ENCODE measurements at regions not wholly inside any gene's neighbourhood (a gene's known extent, or its start where the extent isn't known, plus 50 kb on each side); places are given as distances from the start of the nearest gene placed in this dataset.
"Not testable (repeated sequence)": the region's sequence is repeated elsewhere in the genome, so short reads cannot be mapped to it uniquely, and the experiment has no call there.

DNA sequence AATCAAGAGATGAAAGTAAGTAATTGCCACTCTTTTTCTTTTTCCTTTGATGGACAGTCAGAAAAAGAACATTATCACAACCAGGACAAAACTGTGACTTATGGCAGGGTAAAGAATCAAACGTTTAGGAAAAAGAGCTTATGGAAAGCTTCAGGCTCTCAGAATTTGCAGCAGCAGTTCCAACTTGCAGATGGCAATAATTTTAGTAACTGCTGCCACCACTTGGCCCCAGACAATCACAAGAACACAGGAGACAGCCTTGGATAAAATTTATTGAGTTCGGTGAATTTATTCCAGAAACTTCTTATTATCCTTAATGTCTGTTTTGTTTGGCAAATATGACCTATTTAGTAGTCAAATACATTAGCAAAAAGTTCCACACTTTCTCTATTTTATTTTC, 804.4 kb downstream of the BRINP3 start:
- no peaks in the 10 kb centered on the region for H3K27me3 Mint-ChIP-seq
- no peak overlapping the region for H3K4me3 Mint-ChIP-seq
- H3K4me1 Mint-ChIP-seq, result no peaks in the 10 kb centered on the region
- no peaks in the 10 kb centered on the region for H3K36me3 Mint-ChIP-seq
- H3K9me3 Mint-ChIP-seq (ENCODE audit: low read depth), result peaks cover 11% of the 10 kb centered on the region
- ATAC-seq, result no peak
- no peak for DNase-seq
- no peak overlapping the region for H3K27ac Mint-ChIP-seq
- CTCF ChIA-PET, result no interaction called here

DNA sequence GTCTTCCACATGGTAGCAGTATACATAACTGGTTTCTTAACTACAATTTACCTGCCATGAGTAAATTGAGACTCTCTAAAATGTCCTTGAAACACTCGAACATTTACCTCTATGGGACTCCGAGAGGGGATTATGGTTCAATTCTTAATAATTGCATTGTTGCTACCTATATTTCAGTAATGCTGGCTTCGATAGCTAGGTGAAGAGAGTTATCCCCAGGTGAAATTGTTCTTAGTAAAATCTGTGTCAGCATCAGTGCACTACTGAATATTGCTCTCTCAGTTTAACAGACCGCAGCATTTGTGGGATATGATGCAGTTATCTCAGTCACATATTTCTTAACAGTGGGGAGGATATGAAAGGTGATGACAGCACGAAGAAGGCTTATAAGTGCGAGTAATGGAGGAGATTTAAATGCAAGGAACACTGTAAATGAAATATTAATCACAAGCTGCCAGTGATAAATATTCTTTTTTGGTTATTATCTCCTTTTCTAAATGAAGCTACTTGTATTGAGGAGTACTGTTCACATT, 801.9 kb downstream of the BRINP3 start:
- Mint-ChIP-seq H3K36me3 (no peaks in the 10 kb centered on the region), H3K4me3 (no peak overlapping the region), H3K27ac (no peak overlapping the region), H3K27me3 (no peaks in the 10 kb centered on the region), H3K4me1 (no peaks in the 10 kb centered on the region), H3K9me3 (ENCODE audit: low read depth) (peaks cover 9% of the 10 kb centered on the region)
- CTCF ChIA-PET, result no interaction called here
- ATAC-seq, result no peak
- no peak for DNase-seq

DNA sequence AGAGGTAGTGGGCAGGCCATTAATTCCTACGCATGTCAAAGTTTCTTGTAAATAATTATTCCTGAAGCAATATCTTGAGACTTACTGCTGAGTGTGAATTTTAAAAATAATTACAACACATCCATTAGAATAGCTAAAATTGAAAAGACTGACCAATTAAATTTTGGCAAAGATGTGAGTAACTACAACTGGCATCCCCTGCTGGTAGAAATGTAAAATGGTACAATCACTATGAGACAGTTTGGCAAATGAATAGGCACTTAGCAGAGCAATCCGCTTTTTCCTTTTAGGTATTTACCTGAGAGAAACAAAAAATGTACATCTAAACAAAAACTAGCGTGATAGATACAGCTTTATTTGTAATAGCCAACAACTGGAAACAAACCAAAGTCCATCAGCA, 798.9 kb downstream of the BRINP3 start:
- no peak for ATAC-seq
- H3K27ac Mint-ChIP-seq, result no peak overlapping the region
- H3K9me3 Mint-ChIP-seq (ENCODE audit: low read depth), result peaks cover 11% of the 10 kb centered on the region
- H3K4me3 Mint-ChIP-seq, result no peak overlapping the region
- H3K27me3 Mint-ChIP-seq, result no peaks in the 10 kb centered on the region
- H3K36me3 Mint-ChIP-seq, result no peaks in the 10 kb centered on the region
- H3K4me1 Mint-ChIP-seq, result no peaks in the 10 kb centered on the region
- CTCF ChIA-PET, result no interaction called here
- DNase-seq, result no peak

GRCh38 chr1:189681252-189681919, 796.3 kb downstream of the BRINP3 start:
- Mint-ChIP-seq H3K4me3 (no peak overlapping the region), H3K9me3 (ENCODE audit: low read depth) (peaks cover 9% of the 10 kb centered on the region), H3K27me3 (no peaks in the 10 kb centered on the region), H3K27ac (no peak overlapping the region), H3K4me1 (no peaks in the 10 kb centered on the region), H3K36me3 (no peaks in the 10 kb centered on the region)
- CTCF ChIA-PET, result no interaction called here
- no peak for ATAC-seq
- DNase-seq, result no peak

- CTCF ChIA-PET, result no interaction called here
- no peaks in the 10 kb centered on the region for H3K4me1 Mint-ChIP-seq
- H3K27me3 Mint-ChIP-seq, result no peaks in the 10 kb centered on the region
- no peaks in the 10 kb centered on the region for H3K36me3 Mint-ChIP-seq
- no peak for ATAC-seq
- H3K9me3 Mint-ChIP-seq (ENCODE audit: low read depth), result peaks cover 9% of the 10 kb centered on the region
- no peak overlapping the region for H3K4me3 Mint-ChIP-seq
- no peak overlapping the region for H3K27ac Mint-ChIP-seq
- no peak for DNase-seq
These were observed 795.1 kb downstream of the BRINP3 start for GRCh38 chr1:189682591-189682990.

GRCh38 chr1:189686288-189686687, 791.4 kb downstream of the BRINP3 start:
- Mint-ChIP-seq H3K4me3 (no peak overlapping the region), H3K4me1 (no peaks in the 10 kb centered on the region), H3K9me3 (ENCODE audit: low read depth) (peaks cover 5% of the 10 kb centered on the region), H3K36me3 (no peaks in the 10 kb centered on the region), H3K27me3 (no peaks in the 10 kb centered on the region), H3K27ac (no peak overlapping the region)
- CTCF ChIA-PET, result no interaction called here
- ATAC-seq (no peak), DNase-seq (no peak)

DNA sequence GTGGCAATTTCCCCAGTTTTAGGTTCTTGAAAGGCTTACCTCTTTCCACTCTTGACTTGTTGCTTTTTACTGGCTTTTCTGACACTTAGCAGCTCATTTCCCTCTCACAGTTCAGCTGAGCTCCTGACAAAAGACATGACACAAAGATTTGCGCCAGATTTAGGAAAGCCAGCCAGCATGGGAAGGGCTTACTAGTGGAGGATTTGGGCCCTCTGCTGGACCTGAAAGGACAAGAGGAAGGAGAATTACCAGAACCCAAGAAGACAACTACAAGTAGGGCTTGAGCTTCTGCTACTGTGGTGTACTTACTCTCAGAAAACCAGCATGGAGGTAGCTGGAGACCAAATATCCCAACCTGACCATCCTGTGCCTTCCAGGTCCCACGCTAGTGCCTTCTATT, 784.5 kb downstream of the BRINP3 start:
- DNase-seq (no peak), ATAC-seq (no peak)
- no peak overlapping the region for H3K27ac Mint-ChIP-seq
- peaks cover 5% of the 10 kb centered on the region for H3K9me3 Mint-ChIP-seq (ENCODE audit: low read depth)
- H3K36me3 Mint-ChIP-seq, result no peaks in the 10 kb centered on the region
- H3K4me1 Mint-ChIP-seq, result no peaks in the 10 kb centered on the region
- no peaks in the 10 kb centered on the region for H3K27me3 Mint-ChIP-seq
- no peak overlapping the region for H3K4me3 Mint-ChIP-seq
- CTCF ChIA-PET, result no interaction called here

DNA sequence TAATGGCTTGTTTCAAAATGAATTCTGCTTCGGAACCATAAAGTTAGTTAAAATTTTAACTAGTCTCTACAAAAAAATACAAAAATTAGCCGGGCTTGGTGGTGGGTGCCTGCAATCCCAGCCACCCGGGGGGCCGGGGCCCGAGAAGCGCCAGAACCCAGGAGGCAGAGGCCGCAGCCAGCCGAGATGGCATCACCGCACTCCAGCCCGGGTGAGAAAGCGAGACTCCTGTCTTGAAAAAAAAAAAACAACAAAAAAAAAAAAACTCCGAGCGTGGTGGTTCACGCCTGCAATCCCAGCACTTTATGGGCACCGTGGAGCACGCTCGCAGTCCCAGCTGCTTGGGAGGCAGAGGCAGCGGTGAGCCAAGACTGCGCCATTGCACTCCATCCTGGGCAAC, 781.4 kb downstream of the BRINP3 start:
- no peaks in the 10 kb centered on the region for H3K27me3 Mint-ChIP-seq
- H3K9me3 Mint-ChIP-seq (ENCODE audit: low read depth), result peaks cover 5% of the 10 kb centered on the region
- H3K4me1 Mint-ChIP-seq, result no peaks in the 10 kb centered on the region
- H3K36me3 Mint-ChIP-seq, result no peaks in the 10 kb centered on the region
- CTCF ChIA-PET, result no interaction called here
- no peak for ATAC-seq
- H3K27ac Mint-ChIP-seq, result no peak overlapping the region
- H3K4me3 Mint-ChIP-seq, result no peak overlapping the region
- no peak for DNase-seq

DNA sequence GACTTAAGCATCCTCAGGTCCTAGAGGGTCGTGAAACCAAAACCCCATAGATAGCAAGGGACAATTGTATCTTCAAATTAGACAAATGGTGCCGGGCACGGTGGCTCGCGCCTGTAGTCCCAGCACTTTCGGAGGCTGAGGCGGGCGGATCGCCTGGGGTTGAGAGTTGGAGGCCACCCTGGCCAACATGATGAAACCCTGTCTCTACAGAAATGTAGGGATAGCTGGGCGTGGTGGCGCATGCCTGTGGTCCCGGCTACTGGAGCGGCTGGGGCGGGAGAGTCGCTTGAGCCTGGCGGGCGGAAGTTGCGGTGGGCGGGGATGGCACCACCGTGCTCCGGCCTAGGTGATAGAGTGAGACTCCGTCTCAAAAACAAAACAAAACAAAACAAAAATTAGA, 780.6 kb downstream of the BRINP3 start:
- H3K4me3 Mint-ChIP-seq, result no peak overlapping the region
- CTCF ChIA-PET, result no interaction called here

GRCh38 chr1:189701606-189702005, 776.1 kb downstream of the BRINP3 start:
- H3K27ac Mint-ChIP-seq, result no peak overlapping the region
- no peaks in the 10 kb centered on the region for H3K36me3 Mint-ChIP-seq
- H3K27me3 Mint-ChIP-seq, result no peaks in the 10 kb centered on the region
- H3K9me3 Mint-ChIP-seq (ENCODE audit: low read depth), result peaks cover 3% of the 10 kb centered on the region
- no peak for ATAC-seq
- CTCF ChIA-PET, result no interaction called here
- H3K4me3 Mint-ChIP-seq, result no peak overlapping the region
- DNase-seq, result no peak
- no peaks in the 10 kb centered on the region for H3K4me1 Mint-ChIP-seq

More for the DNA sequence above, 780.6 kb downstream of the BRINP3 start:
- no peak overlapping the region for H3K27ac Mint-ChIP-seq
- H3K36me3 Mint-ChIP-seq, result no peaks in the 10 kb centered on the region
- no peak for DNase-seq
- no peaks in the 10 kb centered on the region for H3K27me3 Mint-ChIP-seq
- H3K9me3 Mint-ChIP-seq (ENCODE audit: low read depth), result peaks cover 8% of the 10 kb centered on the region
- H3K4me1 Mint-ChIP-seq, result no peaks in the 10 kb centered on the region
- ATAC-seq, result no peak

DNA sequence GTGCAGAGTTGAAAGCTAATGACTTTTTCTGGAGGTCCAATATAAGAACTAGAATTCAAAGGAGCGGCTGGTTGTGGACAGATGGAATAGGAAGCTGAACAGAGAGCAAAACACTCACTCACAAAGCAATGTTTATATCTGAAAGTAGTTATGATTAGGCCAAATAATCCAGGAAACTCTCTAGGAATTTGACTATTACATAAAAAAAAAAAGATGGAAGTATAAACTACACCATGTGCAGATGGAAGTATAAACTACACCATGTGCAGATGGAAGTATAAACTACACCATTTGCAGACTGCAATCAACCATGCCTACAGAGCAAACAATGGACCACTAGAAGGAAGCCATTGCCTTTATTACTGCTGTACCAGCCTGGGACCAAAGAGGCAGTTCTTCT, 771.1 kb downstream of the BRINP3 start:
- no peaks in the 10 kb centered on the region for H3K36me3 Mint-ChIP-seq
- no peak overlapping the region for H3K27ac Mint-ChIP-seq
- DNase-seq, result no peak
- peaks cover 6% of the 10 kb centered on the region for H3K9me3 Mint-ChIP-seq (ENCODE audit: low read depth)
- H3K27me3 Mint-ChIP-seq, result no peaks in the 10 kb centered on the region
- CTCF ChIA-PET, result no interaction called here
- no peaks in the 10 kb centered on the region for H3K4me1 Mint-ChIP-seq
- no peak for ATAC-seq
- no peak overlapping the region for H3K4me3 Mint-ChIP-seq

GRCh38 chr1:189708674-189709073, 769.0 kb downstream of the BRINP3 start:
- H3K27ac Mint-ChIP-seq, result no peak overlapping the region

GRCh38 chr1:189718147-189718795, 759.4 kb downstream of the BRINP3 start:
- H3K9me3 Mint-ChIP-seq (ENCODE audit: low read depth); DNase-seq; H3K27ac Mint-ChIP-seq; ATAC-seq; H3K4me3 Mint-ChIP-seq; CTCF ChIA-PET; H3K27me3 Mint-ChIP-seq; H3K4me1 Mint-ChIP-seq; H3K36me3 Mint-ChIP-seq: not testable (repeated sequence)

More at GRCh38 chr1:189708674-189709073, 769.0 kb downstream of the BRINP3 start:
- H3K4me1 Mint-ChIP-seq, result no peaks in the 10 kb centered on the region
- no peaks in the 10 kb centered on the region for H3K27me3 Mint-ChIP-seq
- no peaks in the 10 kb centered on the region for H3K36me3 Mint-ChIP-seq
- H3K9me3 Mint-ChIP-seq (ENCODE audit: low read depth), result peaks cover 10% of the 10 kb centered on the region
- DNase-seq (no peak), ATAC-seq (no peak)
- no peak overlapping the region for H3K4me3 Mint-ChIP-seq
- CTCF ChIA-PET, result no interaction called here

DNA sequence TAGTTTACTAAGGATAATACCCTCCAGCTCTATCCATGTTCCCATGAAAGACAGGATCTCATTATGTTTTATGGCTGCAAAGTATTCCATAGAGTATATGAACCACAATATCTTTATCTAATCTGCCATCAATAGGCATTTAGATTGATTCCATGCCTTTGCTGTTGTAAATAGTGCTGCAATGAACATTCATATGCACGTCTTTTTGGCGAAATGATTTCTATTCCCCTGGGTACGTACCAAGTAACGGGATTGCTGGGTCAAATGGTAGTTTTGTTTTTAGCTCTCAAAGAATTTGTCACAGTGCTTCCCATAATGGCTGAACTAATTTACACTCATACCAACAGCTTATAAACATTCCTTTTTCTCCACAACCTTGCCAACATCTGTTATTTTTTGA, 750.9 kb downstream of the BRINP3 start:
- Mint-ChIP-seq H3K27me3 (no peaks in the 10 kb centered on the region), H3K4me3 (no peak overlapping the region), H3K27ac (no peak overlapping the region), H3K4me1 (no peaks in the 10 kb centered on the region), H3K9me3 (ENCODE audit: low read depth) (peaks cover 10% of the 10 kb centered on the region), H3K36me3 (no peaks in the 10 kb centered on the region)
- ATAC-seq (no peak), DNase-seq (no peak)
- CTCF ChIA-PET, result no interaction called here

Measured in activated CD8-positive, alpha-beta memory T cell treated with anti-CD3 and anti-CD28 coated beads, Interleukin-2, amount 10 ng/mL, durations not matched to agents 7 days and 5 days (primary cell).